DND-41 (cell line): ENCODE measurements at regions not wholly inside any gene's neighbourhood (a gene's known extent, or its start where the extent isn't known, plus 50 kb on each side); places are given as distances from the start of the nearest gene placed in this dataset.

Experiments used
- CTCF ChIP-seq: IDR thresholded peaks from 2 replicates; pipeline ENCODE4 v1.5.1; 2012; ENCODE audit warnings: borderline replicate concordance, low read length, moderate library complexity, mild to moderate bottlenecking; ENCODE audit not compliant: poor library complexity, severe bottlenecking; ENCODE audit errors: extremely low read depth
- EZH2 ChIP-seq: IDR thresholded peaks from 3 replicates; pipeline ENCODE4 v1.6.1; 2012; ENCODE audit warnings: borderline replicate concordance, low read depth, mild to moderate bottlenecking, moderate library complexity, low read length, inconsistent platforms; ENCODE audit not compliant: severe bottlenecking

GRCh38 chr6:137704802-137705159 lies 162.3 kb upstream of the TNFAIP3 start:
- TF ChIP-seq CTCF = no peak
- TF ChIP-seq EZH2 = no peak
